GM12878 (cell line): ENCODE measurements at regions not wholly inside any gene's neighbourhood (a gene's known extent, or its start where the extent isn't known, plus 50 kb on each side); places are given as distances from the start of the nearest gene placed in this dataset.

ENCODE experiments used
- ATAC-seq: fragments of 200-7000 bp; cut with Tn5 transposase; 3 replicates; pipeline ENCODE4 v1.9.1; 2020; ENCODE audit warnings: mild to moderate bottlenecking, moderate library complexity
- BruUV-seq: library from RNA; stranded (reverse); fragments of 400-500 nt; replicated peaks from 2 replicates; lab custom pipeline; 2021; lab: Mats Ljungman, UMichigan
- CTCF ChIA-PET: fragments of 300-600 bp; sonication (Branson Sonifier 250); formaldehyde crosslinking; extraction: SDS; loops from one replicate; lab custom pipeline; 2021; ENCODE audit warnings: inconsistent platforms; lab: Yijun Ruan, JAX
- POLR2A ChIA-PET: fragments of 350-600 bp; formaldehyde crosslinking; extraction: SDS; loops from one replicate; lab custom pipeline; 2021; ENCODE audit warnings: inconsistent platforms; lab: Charles Lee
- RAD21 ChIA-PET: fragments of 300-600 bp; sonication (Branson Sonifier 250); formaldehyde crosslinking; loops from one replicate; lab custom pipeline; 2023; ENCODE audit warnings: antibody characterized with exemption; ENCODE audit not compliant: unreplicated experiment; lab: Charles Lee
- SMC1A ChIA-PET: fragments of 300-600 bp; sonication (Branson Sonifier 250); formaldehyde crosslinking; loops from one replicate; lab custom pipeline; 2023; ENCODE audit not compliant: unreplicated experiment, uncharacterized antibody; lab: Charles Lee
- DNase-seq: peaks from one replicate; pipeline ENCODE4 v3.0.0-alpha.2; 2011; ENCODE audit warnings: low read depth, low spot score
- FAIRE-seq: peaks from 3 replicates; lab custom pipeline; 2011; peaks lifted over from hg19 to GRCh38; lab: Jason Lieb, UNC
- H2AFZ ChIP-seq: 2 replicates; pipeline ENCODE4 v1.6.0; 2011; ENCODE audit warnings: low read depth, low read length, control low read depth; ENCODE audit not compliant: control insufficient read depth
- H3K27ac ChIP-seq: 2 replicates; pipeline ENCODE4 v1.5.1; 2011; ENCODE audit warnings: control low read depth; ENCODE audit not compliant: control insufficient read depth, insufficient read depth
- H3K27me3 ChIP-seq, 2 experiments: replicated peaks in 1 of 2; 2 replicates each; pipeline versions ENCODE4 v1.6.0 to v1.6.1; 2011; ENCODE audit warnings: low read length in 1 of 2; ENCODE audit not compliant: control insufficient read depth in 2 of 2, insufficient read depth in 2 of 2
- H3K36me3 ChIP-seq, 2 experiments: 2 replicates each; pipeline ENCODE4 v1.5.1; 2011; ENCODE audit warnings: low read length in 1 of 2; ENCODE audit not compliant: control insufficient read depth in 2 of 2, insufficient read depth in 2 of 2
- H3K4me1 ChIP-seq: 2 replicates; pipeline ENCODE4 v1.6.1; 2011; ENCODE audit warnings: mild to moderate bottlenecking, low read length, moderate library complexity, mixed read lengths; ENCODE audit not compliant: control insufficient read depth, insufficient read depth
- H3K4me2 ChIP-seq: 2 replicates; pipeline ENCODE4 v1.6.0; 2011; ENCODE audit warnings: control low read depth; ENCODE audit not compliant: control insufficient read depth, insufficient read depth
- H3K4me3 ChIP-seq: fragments of 200-600 bp; sonication (generic); 2 replicates; pipeline ENCODE4 v1.5.1; 2016
- H3K79me2 ChIP-seq: 2 replicates; pipeline ENCODE4 v1.6.0; 2011; ENCODE audit warnings: low read length; ENCODE audit not compliant: control insufficient read depth, insufficient read depth
- H3K9ac ChIP-seq: 2 replicates; pipeline ENCODE4 v1.8.0; 2011; ENCODE audit warnings: low read length, control low read depth, mixed read lengths; ENCODE audit not compliant: control insufficient read depth, insufficient read depth
- H3K9me3 ChIP-seq: replicated peaks from 3 replicates; pipeline ENCODE4 v1.5.1; 2011; ENCODE audit warnings: mild to moderate bottlenecking, low read length; ENCODE audit not compliant: control insufficient read depth, insufficient read depth
- H4K20me1 ChIP-seq: 2 replicates; pipeline ENCODE4 v1.6.0; 2011; ENCODE audit not compliant: control insufficient read depth, insufficient read depth
- CBX3 ChIP-seq: fragments of 200-600 bp; sonication (generic); IDR thresholded peaks from 2 replicates; pipeline ENCODE4 v1.6.1; 2016; ENCODE audit warnings: low read depth, borderline replicate concordance
- CHD1 ChIP-seq: IDR thresholded peaks from 2 replicates; pipeline ENCODE4 v1.6.1; 2012; ENCODE audit warnings: low read depth, low read length, improper control_type of control experiment
- ETV6 ChIP-seq, 2 experiments: fragments of 450-650 bp in 1 of 2; IDR thresholded peaks in 1 of 2; conservative IDR thresholded peaks in 1 of 2; 2 replicates each; pipeline ENCODE4 v1.6.1; 2014; ENCODE audit warnings: antibody characterized with exemption in 1 of 2, borderline replicate concordance in 1 of 2, low read depth in 1 of 2, mild to moderate bottlenecking in 1 of 2, moderate library complexity in 1 of 2
- IKZF1 ChIP-seq: fragments of 450-650 bp; conservative IDR thresholded peaks from 2 replicates; pipeline ENCODE4 v1.6.1; 2017; ENCODE audit warnings: antibody characterized with exemption, mild to moderate bottlenecking
- IRF5 ChIP-seq: fragments of 450-650 bp; IDR thresholded peaks from 2 replicates; pipeline ENCODE4 v1.6.1; 2017; ENCODE audit warnings: borderline replicate concordance
- LARP7 ChIP-seq: fragments of 450-650 bp; IDR thresholded peaks from 2 replicates; pipeline ENCODE4 v1.6.1; 2017; ENCODE audit warnings: mild to moderate bottlenecking
- MLLT1 ChIP-seq: fragments of 450-650 bp; IDR thresholded peaks from 2 replicates; pipeline ENCODE4 v1.6.1; 2016; ENCODE audit warnings: mild to moderate bottlenecking
- RELB ChIP-seq: fragments of 450-650 bp; IDR thresholded peaks from 2 replicates; pipeline ENCODE4 v1.6.1; 2017; ENCODE audit warnings: low read depth, mild to moderate bottlenecking, moderate library complexity
- SREBF2 ChIP-seq: IDR thresholded peaks from 2 replicates; pipeline ENCODE4 v1.6.1; 2012; ENCODE audit warnings: mild to moderate bottlenecking, low read length
- TCF7 ChIP-seq: IDR thresholded peaks from 2 replicates; pipeline ENCODE4 v1.6.1; 2014; ENCODE audit warnings: antibody characterized with exemption, borderline replicate concordance
- USF2 ChIP-seq: IDR thresholded peaks from 2 replicates; pipeline ENCODE4 v1.6.1; 2011; ENCODE audit warnings: low read depth, low read length, improper control_type of control experiment, borderline replicate concordance
- WGBS: methylation state at CpG from one replicate; pipeline ENCODE4 v1.1.6; 2016; ENCODE audit warnings: low lambda C conversion rate; ENCODE audit not compliant: insufficient replicate concordance, insufficient coverage; ENCODE audit errors: missing lambda C conversion rate; 5-methylcytosine and 5-hydroxymethylcytosine counted together
- in situ Hi-C: fragments of 300-500 bp; cut with MboI; formaldehyde crosslinking; loops from 9 replicates; pipeline ENCODE4 v1.14.3; 2018; ENCODE audit warnings: mixed read lengths
- intact Hi-C: fragments of 100-400 bp; cut with micrococcal nuclease; formaldehyde crosslinking; loops from one replicate; pipeline ENCODE4 v1.14.2; 2022; ENCODE audit not compliant: unreplicated experiment

GRCh38 chr18:10068766-10069567 lies 155.2 kb downstream of the VAPA start:
- in situ Hi-C loops (no loop called here), intact Hi-C loops (no loop called here)
- POLR2A ChIA-PET = no interaction called here
- WGBS = 66% methylated on average over 22 of the region's 22 CpGs
- SMC1A ChIA-PET = no interaction called here
- Histone ChIP-seq H3K4me1 (no peaks in the 10 kb centered on the region), H3K27ac (no peak overlapping the region), H3K79me2 (no peaks in the 10 kb centered on the region), H3K36me3 (no peaks in the 10 kb centered on the region), H2AFZ (no peak overlapping the region), H3K9ac (no peak overlapping the region), H3K9me3 (no peaks in the 10 kb centered on the region), H3K4me3 (no peak overlapping the region), H4K20me1 (no peaks in the 10 kb centered on the region), H3K27me3 (peaks cover 0 to 3% of the 10 kb centered on the region in 2 experiments; a peak in 2 of 4 replicates), H3K4me2 (no peak overlapping the region)
- no peak for TF ChIP-seq TCF7
- FAIRE-seq = no peak
- no peak for DNase-seq
- ATAC-seq = no peak
- CTCF ChIA-PET = no interaction called here
- no TSS peak for BruUV-seq
- RAD21 ChIA-PET = no interaction called here

GRCh38 chr18:10070561-10071000 lies 156.8 kb downstream of the VAPA start:
- POLR2A ChIA-PET = no interaction called here
- no TSS peak for BruUV-seq
- no peak for DNase-seq
- TF ChIP-seq MLLT1 (no peak), ETV6 (conservative IDR thresholded peaks at IDR 0.05 in 1 of 2, IDR thresholded peaks at IDR 0.05 in 1 of 2; ENCODE audit: borderline replicate concordance in 1 of 2, low read depth in 1 of 2) (no peak), CHD1 (no peak), CBX3 (no peak), RELB (no peak), LARP7 (no peak), SREBF2 (no peak), IKZF1 (no peak), IRF5 (no peak), USF2 (no peak)

More at GRCh38 chr18:10070561-10071000, 156.8 kb downstream of the VAPA start:
- no peak overlapping the region for H3K4me2 ChIP-seq
- H3K4me1 ChIP-seq = no peaks in the 10 kb centered on the region
- ATAC-seq (no peak), FAIRE-seq (no peak)
- no peaks in the 10 kb centered on the region for H3K36me3 ChIP-seq
- no peak overlapping the region for H3K27ac ChIP-seq
- H3K4me3 ChIP-seq = no peak overlapping the region
- in situ Hi-C loops = no loop called here
- SMC1A ChIA-PET = no interaction called here
- 8% methylated on average over 2 of the region's 2 CpGs for WGBS
- RAD21 ChIA-PET = no interaction called here
- intact Hi-C loops = no loop called here
- H3K79me2 ChIP-seq = no peaks in the 10 kb centered on the region
- H2AFZ ChIP-seq = no peak overlapping the region
- no peaks in the 10 kb centered on the region for H4K20me1 ChIP-seq
- no peak overlapping the region for H3K9ac ChIP-seq
- CTCF ChIA-PET = no interaction called here
- H3K9me3 ChIP-seq = no peaks in the 10 kb centered on the region
- H3K27me3 ChIP-seq = peaks cover 0 to 3% of the 10 kb centered on the region in 2 experiments; a peak in 3 of 4 replicates
